Left ventricle myocardium inferior (tissue), 1 donor: ENCODE measurements at regions not wholly inside any gene's neighbourhood (a gene's known extent, or its start where the extent isn't known, plus 50 kb on each side); places are given as distances from the start of the nearest gene placed in this dataset.
A peak's percentile ranks its signal among the peaks of the same experiment; 100 is the strongest.
"Not testable (repeated sequence)": the region's sequence is repeated elsewhere in the genome, so short reads cannot be mapped to it uniquely, and the experiment has no call there.

Experiments
- DNase-seq: peaks from one replicate; pipeline ENCODE4 v3.0.0-alpha.2; 2020
- H3K27ac ChIP-seq: fragments of 200-600 bp; replicated peaks from 2 replicates; pipeline ENCODE4 v1.8.0; 2021
- H3K27me3 ChIP-seq: fragments of 200-600 bp; 2 replicates; pipeline ENCODE4 v1.8.0; 2021; ENCODE audit warnings: low read depth
- H3K36me3 ChIP-seq: fragments of 200-600 bp; 2 replicates; pipeline ENCODE4 v1.8.0; 2021
- H3K4me1 ChIP-seq: fragments of 200-600 bp; 2 replicates; pipeline ENCODE4 v1.8.0; 2021
- H3K4me3 ChIP-seq: fragments of 200-600 bp; 2 replicates; pipeline ENCODE4 v1.8.0; 2021; ENCODE audit warnings: mild to moderate bottlenecking, moderate library complexity
- H3K9me3 ChIP-seq: fragments of 200-600 bp; replicated peaks from 2 replicates; pipeline ENCODE4 v1.8.0; 2021
- CTCF ChIP-seq: fragments of 200-600 bp; IDR thresholded peaks from 2 replicates; pipeline ENCODE4 v1.8.0; 2021; ENCODE audit warnings: antibody characterized with exemption, mild to moderate bottlenecking, borderline replicate concordance
- intact Hi-C: fragments of 100-400 bp; cut with micrococcal nuclease; formaldehyde crosslinking; loops from one replicate; pipeline ENCODE4 v1.11.0; 2022
- donor health status: DM: no; HTN: yes; CAD: no; lungs with severe emphysema.

GRCh38 chr6:56786256-56786655, 143.6 kb upstream of the DST start:
- peaks cover 8% of the 10 kb centered on the region for H3K36me3 ChIP-seq
- no peak for TF ChIP-seq CTCF
- H3K4me1 ChIP-seq: peaks cover 38% of the 10 kb centered on the region
- H3K27me3 ChIP-seq: no peaks in the 10 kb centered on the region
- intact Hi-C loops: no loop called here
- no peak overlapping the region for H3K27ac ChIP-seq
- H3K9me3 ChIP-seq: no peaks in the 10 kb centered on the region
- no peak overlapping the region for H3K4me3 ChIP-seq
- no peak for DNase-seq

GRCh38 chr6:56785536-56785935, 142.8 kb upstream of the DST start:
- DNase-seq, H3K36me3 ChIP-seq, intact Hi-C loops, H3K27ac ChIP-seq, H3K27me3 ChIP-seq, H3K9me3 ChIP-seq, H3K4me3 ChIP-seq: not testable (repeated sequence)
- H3K4me1 ChIP-seq: peaks cover 31% of the 10 kb centered on the region

GRCh38 chr6:56780109-56780508, 137.4 kb upstream of the DST start:
- Histone ChIP-seq H3K9me3 (peaks cover 12% of the 10 kb centered on the region), H3K4me1 (peaks cover 28% of the 10 kb centered on the region)
- H3K27ac ChIP-seq, H3K36me3 ChIP-seq, DNase-seq, intact Hi-C loops, H3K4me3 ChIP-seq, H3K27me3 ChIP-seq: not testable (repeated sequence)

GRCh38 chr6:56778503-56778902, 135.8 kb upstream of the DST start:
- intact Hi-C loops, H3K27me3 ChIP-seq, H3K4me3 ChIP-seq, H3K27ac ChIP-seq, DNase-seq, H3K36me3 ChIP-seq: not testable (repeated sequence)
- H3K4me1 ChIP-seq: peaks cover 31% of the 10 kb centered on the region
- H3K9me3 ChIP-seq: peaks cover 12% of the 10 kb centered on the region

GRCh38 chr6:56775498-56776166, 132.9 kb upstream of the DST start:
- Histone ChIP-seq H3K4me1 (peaks cover 59% of the 10 kb centered on the region), H3K27ac (peak overlapping the region; percentile 49), H3K9me3 (peaks cover 8% of the 10 kb centered on the region)

GRCh38 chr6:56772737-56773184, 130.1 kb upstream of the DST start:
- H3K9me3 ChIP-seq: no peaks in the 10 kb centered on the region
- peak overlapping the region; percentile 70 for H3K27ac ChIP-seq
- peak overlapping the region; percentile 7 for H3K4me3 ChIP-seq
- peaks cover 86% of the 10 kb centered on the region for H3K4me1 ChIP-seq
- H3K27me3 ChIP-seq: no peaks in the 10 kb centered on the region
- DNase-seq: peak; percentile 47
- no peaks in the 10 kb centered on the region for H3K36me3 ChIP-seq
- no peak for TF ChIP-seq CTCF
- intact Hi-C loops: no loop called here

More at GRCh38 chr6:56775498-56776166, 132.9 kb upstream of the DST start:
- TF ChIP-seq CTCF: no peak
- intact Hi-C loops: no loop called here
- DNase-seq: no peak
- Histone ChIP-seq H3K27me3 (no peaks in the 10 kb centered on the region), H3K36me3 (no peaks in the 10 kb centered on the region), H3K4me3 (no peak overlapping the region)

- H3K27ac ChIP-seq: peak overlapping the region; percentile 70
- H3K36me3 ChIP-seq: no peaks in the 10 kb centered on the region
- peak overlapping the region; percentile 7 for H3K4me3 ChIP-seq
- no peaks in the 10 kb centered on the region for H3K27me3 ChIP-seq
- intact Hi-C loops: no loop called here
- no peak for TF ChIP-seq CTCF
- no peak for DNase-seq
- H3K9me3 ChIP-seq: no peaks in the 10 kb centered on the region
- peaks cover 86% of the 10 kb centered on the region for H3K4me1 ChIP-seq
These were observed 129.4 kb upstream of the DST start for GRCh38 chr6:56771929-56772607.
